ENCODE measurements at regions not wholly inside any gene's neighbourhood (a gene's known extent, or its start where the extent isn't known, plus 50 kb on each side); places are given as distances from the start of the nearest gene placed in this dataset.

DNA sequence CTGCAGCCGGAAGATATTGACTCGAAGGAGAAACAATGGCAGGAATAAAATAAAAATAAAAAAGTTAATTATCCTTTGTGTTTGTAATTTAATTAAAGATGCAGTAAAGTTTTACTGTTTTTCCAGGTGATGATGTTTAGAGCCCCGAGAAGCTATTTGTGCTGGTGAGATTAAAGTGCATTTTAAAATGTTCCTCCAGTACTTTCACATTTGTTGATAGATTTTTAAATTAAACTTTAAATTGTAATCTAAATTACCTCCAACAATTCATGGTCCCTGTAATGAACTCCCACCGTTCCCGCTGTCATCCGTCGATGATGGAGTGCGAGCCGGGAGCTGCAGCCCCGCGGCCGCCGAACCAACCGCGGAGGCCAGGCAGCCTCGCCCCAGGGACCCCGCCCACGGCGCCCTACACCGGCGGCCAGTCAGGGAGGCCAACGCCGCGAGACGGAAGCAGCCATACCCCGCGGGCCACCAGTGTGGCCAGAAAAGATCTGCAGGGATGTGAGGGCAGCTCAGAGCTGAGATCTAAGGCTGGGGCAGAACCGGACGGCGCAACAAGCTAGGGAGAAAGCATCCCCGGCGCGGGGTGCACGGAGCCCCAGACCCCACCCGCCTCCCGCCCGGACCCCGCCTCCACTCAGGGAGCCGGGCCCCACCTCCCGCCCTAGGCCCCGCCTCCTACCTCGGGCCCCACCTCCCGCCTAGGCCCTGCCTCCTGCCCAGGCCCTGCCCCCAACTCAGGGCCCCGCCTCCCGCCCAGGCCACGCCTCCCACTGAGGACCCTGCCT lies 104.0 kb downstream of the FAM53A start (continued):
- TF ChIP-seq STAT5B (CRISPR knock-in tag; IDR thresholded peaks at IDR 0.05) (no peak), ZNF217 (CRISPR knock-in tag; IDR thresholded peaks at IDR 0.05) (no peak), TRIM28 (IDR thresholded peaks at IDR 0.05) (no peak), RBFOX2 (IDR thresholded peaks at IDR 0.05; ENCODE audit: low read depth, low read length) (peak; percentile 75), ESRRB (CRISPR knock-in tag; IDR thresholded peaks at IDR 0.05; ENCODE audit: borderline replicate concordance) (no peak), XRCC3 (IDR thresholded peaks at IDR 0.05) (no peak), MEF2D (tag; conservative IDR thresholded peaks at IDR 0.05; ENCODE audit: low read depth) (no peak), ZBTB7A (IDR thresholded peaks at IDR 0.05; ENCODE audit: borderline replicate concordance, control insufficient read depth, low read depth, low read length) (peak; percentile 61; the same call in 1 of the 2 replicates), FOS (IDR thresholded peaks at IDR 0.05; ENCODE audit: extremely low read depth, insufficient read length) (no peak), ETV1 (tag; conservative IDR thresholded peaks at IDR 0.05; ENCODE audit: low read depth) (0 out of 2 replicates have a peak, but pooled peaks have one; percentile 24), GATAD2B (IDR thresholded peaks at IDR 0.05; ENCODE audit: borderline replicate concordance) (no peak), ARID2 (IDR thresholded peaks at IDR 0.05) (no peak)
- TF ChIP-seq, protein P1, sequence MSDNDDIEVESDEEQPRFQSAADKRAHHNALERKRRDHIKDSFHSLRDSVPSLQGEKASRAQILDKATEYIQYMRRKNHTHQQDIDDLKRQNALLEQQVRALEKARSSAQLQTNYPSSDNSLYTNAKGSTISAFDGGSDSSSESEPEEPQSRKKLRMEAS (CRISPR knock-in tag; IDR thresholded peaks at IDR 0.05), result no peak
- TF ChIP-seq, protein P2, sequence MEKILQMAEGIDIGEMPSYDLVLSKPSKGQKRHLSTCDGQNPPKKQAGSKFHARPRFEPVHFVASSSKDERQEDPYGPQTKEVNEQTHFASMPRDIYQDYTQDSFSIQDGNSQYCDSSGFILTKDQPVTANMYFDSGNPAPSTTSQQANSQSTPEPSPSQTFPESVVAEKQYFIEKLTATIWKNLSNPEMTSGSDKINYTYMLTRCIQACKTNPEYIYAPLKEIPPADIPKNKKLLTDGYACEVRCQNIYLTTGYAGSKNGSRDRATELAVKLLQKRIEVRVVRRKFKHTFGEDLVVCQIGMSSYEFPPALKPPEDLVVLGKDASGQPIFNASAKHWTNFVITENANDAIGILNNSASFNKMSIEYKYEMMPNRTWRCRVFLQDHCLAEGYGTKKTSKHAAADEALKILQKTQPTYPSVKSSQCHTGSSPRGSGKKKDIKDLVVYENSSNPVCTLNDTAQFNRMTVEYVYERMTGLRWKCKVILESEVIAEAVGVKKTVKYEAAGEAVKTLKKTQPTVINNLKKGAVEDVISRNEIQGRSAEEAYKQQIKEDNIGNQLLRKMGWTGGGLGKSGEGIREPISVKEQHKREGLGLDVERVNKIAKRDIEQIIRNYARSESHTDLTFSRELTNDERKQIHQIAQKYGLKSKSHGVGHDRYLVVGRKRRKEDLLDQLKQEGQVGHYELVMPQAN (IDR thresholded peaks at IDR 0.05; ENCODE audit: borderline replicate concordance), result peak; percentile 54; the same call in 1 of the 2 replicates
- TF ChIP-seq, protein P3, sequence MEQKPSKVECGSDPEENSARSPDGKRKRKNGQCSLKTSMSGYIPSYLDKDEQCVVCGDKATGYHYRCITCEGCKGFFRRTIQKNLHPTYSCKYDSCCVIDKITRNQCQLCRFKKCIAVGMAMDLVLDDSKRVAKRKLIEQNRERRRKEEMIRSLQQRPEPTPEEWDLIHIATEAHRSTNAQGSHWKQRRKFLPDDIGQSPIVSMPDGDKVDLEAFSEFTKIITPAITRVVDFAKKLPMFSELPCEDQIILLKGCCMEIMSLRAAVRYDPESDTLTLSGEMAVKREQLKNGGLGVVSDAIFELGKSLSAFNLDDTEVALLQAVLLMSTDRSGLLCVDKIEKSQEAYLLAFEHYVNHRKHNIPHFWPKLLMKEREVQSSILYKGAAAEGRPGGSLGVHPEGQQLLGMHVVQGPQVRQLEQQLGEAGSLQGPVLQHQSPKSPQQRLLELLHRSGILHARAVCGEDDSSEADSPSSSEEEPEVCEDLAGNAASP (IDR thresholded peaks at IDR 0.05), result no peak
- TF ChIP-seq, protein P4, sequence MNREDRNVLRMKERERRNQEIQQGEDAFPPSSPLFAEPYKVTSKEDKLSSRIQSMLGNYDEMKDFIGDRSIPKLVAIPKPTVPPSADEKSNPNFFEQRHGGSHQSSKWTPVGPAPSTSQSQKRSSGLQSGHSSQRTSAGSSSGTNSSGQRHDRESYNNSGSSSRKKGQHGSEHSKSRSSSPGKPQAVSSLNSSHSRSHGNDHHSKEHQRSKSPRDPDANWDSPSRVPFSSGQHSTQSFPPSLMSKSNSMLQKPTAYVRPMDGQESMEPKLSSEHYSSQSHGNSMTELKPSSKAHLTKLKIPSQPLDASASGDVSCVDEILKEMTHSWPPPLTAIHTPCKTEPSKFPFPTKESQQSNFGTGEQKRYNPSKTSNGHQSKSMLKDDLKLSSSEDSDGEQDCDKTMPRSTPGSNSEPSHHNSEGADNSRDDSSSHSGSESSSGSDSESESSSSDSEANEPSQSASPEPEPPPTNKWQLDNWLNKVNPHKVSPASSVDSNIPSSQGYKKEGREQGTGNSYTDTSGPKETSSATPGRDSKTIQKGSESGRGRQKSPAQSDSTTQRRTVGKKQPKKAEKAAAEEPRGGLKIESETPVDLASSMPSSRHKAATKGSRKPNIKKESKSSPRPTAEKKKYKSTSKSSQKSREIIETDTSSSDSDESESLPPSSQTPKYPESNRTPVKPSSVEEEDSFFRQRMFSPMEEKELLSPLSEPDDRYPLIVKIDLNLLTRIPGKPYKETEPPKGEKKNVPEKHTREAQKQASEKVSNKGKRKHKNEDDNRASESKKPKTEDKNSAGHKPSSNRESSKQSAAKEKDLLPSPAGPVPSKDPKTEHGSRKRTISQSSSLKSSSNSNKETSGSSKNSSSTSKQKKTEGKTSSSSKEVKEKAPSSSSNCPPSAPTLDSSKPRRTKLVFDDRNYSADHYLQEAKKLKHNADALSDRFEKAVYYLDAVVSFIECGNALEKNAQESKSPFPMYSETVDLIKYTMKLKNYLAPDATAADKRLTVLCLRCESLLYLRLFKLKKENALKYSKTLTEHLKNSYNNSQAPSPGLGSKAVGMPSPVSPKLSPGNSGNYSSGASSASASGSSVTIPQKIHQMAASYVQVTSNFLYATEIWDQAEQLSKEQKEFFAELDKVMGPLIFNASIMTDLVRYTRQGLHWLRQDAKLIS (CRISPR knock-in tag; IDR thresholded peaks at IDR 0.05), result 0 out of 2 replicates have a peak, but pooled peaks have one; percentile 30
- TF ChIP-seq, protein P5, sequence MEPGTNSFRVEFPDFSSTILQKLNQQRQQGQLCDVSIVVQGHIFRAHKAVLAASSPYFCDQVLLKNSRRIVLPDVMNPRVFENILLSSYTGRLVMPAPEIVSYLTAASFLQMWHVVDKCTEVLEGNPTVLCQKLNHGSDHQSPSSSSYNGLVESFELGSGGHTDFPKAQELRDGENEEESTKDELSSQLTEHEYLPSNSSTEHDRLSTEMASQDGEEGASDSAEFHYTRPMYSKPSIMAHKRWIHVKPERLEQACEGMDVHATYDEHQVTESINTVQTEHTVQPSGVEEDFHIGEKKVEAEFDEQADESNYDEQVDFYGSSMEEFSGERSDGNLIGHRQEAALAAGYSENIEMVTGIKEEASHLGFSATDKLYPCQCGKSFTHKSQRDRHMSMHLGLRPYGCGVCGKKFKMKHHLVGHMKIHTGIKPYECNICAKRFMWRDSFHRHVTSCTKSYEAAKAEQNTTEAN (CRISPR knock-in tag; IDR thresholded peaks at IDR 0.05), result no peak

Data from K562 (cell line).